ENCODE measurements at regions not wholly inside any gene's neighbourhood (a gene's known extent, or its start where the extent isn't known, plus 50 kb on each side); places are given as distances from the start of the nearest gene placed in this dataset.

DNA sequence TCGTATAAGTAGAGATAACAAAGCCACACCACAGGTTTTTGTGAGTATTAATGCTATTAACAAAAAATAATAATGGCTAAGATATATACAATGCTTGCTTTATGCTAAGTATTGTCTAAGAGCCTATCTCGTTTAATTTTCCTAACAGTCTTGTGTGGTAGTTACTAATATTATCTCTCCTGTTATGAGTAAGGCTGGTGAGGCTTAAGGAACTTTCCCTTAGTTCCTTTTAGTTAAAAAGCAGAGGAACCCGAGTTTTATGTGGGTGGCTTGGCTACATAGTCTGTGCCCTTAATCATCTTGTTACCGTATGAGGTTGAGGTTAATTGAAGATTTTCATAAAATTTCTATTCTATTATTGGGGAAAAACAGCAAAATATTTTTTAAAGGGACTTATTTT is 218.4 kb downstream of the SOX2 start:
- no peak for FAIRE-seq
- CTCF ChIA-PET = no interaction called here
- Histone ChIP-seq H2AFZ (ENCODE audit: low read depth, low read length) (no peak overlapping the region), H4K20me1 (replicated peaks; ENCODE audit: control insufficient read depth, extremely low read depth, insufficient read depth, low read length) (no peaks in the 10 kb centered on the region), H3K9me3 (replicated peaks; ENCODE audit: control insufficient read depth, insufficient read depth, low read length) (no peaks in the 10 kb centered on the region), H3K79me2 (ENCODE audit: control insufficient read depth, insufficient read depth, low read length) (no peaks in the 10 kb centered on the region), H3K27ac (ENCODE audit: insufficient read depth, low read depth, low read length) (no peak overlapping the region), H3K27me3 (ENCODE audit: control insufficient read depth in 2 of 2, insufficient read depth in 2 of 2, low read length in 2 of 2) (no peaks in the 10 kb centered on the region), H3K9ac (replicated peaks; ENCODE audit: extremely low read depth, insufficient read depth, low read length) (no peak overlapping the region), H3K4me2 (ENCODE audit: insufficient read depth, low read length) (no peak overlapping the region), H3K36me3 (ENCODE audit: control insufficient read depth in 2 of 2, extremely low read depth in 1 of 2, insufficient read depth in 2 of 2, low read length in 2 of 2) (no peaks in the 10 kb centered on the region), H3K9me1 (replicated peaks; ENCODE audit: control insufficient read depth, extremely low read depth, insufficient read depth, low read length) (no peaks in the 10 kb centered on the region), H3K4me1 (ENCODE audit: control insufficient read depth, extremely low read depth, insufficient read depth, low read length) (no peaks in the 10 kb centered on the region), H3K4me3 (replicated peaks in 1 of 3; ENCODE audit: insufficient read depth in 1 of 3, low read depth in 1 of 3, low read length in 3 of 3) (no peak overlapping the region)
- dilution Hi-C loops (cut with MboI; ENCODE audit: extremely low pct_ligation_motif_present, low sequenced_read_pairs) = no loop called here
- TF ChIP-seq, protein P1, sequence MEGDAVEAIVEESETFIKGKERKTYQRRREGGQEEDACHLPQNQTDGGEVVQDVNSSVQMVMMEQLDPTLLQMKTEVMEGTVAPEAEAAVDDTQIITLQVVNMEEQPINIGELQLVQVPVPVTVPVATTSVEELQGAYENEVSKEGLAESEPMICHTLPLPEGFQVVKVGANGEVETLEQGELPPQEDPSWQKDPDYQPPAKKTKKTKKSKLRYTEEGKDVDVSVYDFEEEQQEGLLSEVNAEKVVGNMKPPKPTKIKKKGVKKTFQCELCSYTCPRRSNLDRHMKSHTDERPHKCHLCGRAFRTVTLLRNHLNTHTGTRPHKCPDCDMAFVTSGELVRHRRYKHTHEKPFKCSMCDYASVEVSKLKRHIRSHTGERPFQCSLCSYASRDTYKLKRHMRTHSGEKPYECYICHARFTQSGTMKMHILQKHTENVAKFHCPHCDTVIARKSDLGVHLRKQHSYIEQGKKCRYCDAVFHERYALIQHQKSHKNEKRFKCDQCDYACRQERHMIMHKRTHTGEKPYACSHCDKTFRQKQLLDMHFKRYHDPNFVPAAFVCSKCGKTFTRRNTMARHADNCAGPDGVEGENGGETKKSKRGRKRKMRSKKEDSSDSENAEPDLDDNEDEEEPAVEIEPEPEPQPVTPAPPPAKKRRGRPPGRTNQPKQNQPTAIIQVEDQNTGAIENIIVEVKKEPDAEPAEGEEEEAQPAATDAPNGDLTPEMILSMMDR (IDR thresholded peaks at IDR 0.05; ENCODE audit: extremely low read depth in 1 of 2, insufficient read depth in 1 of 2, low read depth in 1 of 2, low read length in 2 of 2) = no peak
- TF ChIP-seq EZH2 (IDR thresholded peaks at IDR 0.05; ENCODE audit: borderline replicate concordance, low read depth, low read length, severe bottlenecking) = no peak
- no peak for DNase-seq (ENCODE audit: low read depth, low spot score)
- BruUV-seq (replicated peaks) = no TSS peak
- POLR2A ChIA-PET = no interaction called here
- intact Hi-C loops (cut with micrococcal nuclease) = no loop called here

DNA sequence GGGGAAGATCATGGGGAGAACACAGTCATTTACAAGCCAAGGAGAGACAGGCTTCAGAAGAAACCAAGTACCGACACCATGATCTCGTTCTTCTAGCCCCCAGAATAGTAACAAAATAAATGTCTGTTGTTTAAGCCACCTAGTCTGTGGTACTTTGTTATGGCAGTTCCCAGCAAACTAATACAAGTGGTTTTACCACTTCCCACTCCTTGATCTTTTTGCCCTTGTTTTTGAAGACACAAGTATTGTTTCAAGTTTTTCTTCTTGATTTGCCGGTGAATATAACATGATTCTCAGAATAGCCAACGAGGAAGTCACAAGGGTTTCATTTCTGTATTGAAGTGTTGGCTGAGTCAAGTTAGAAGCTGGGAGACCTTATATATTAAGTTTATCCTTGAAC is 220.3 kb downstream of the SOX2 start:
- H3K4me3 ChIP-seq (replicated peaks in 1 of 3; ENCODE audit: insufficient read depth in 1 of 3, low read depth in 1 of 3, low read length in 3 of 3) = no peak overlapping the region
- no peaks in the 10 kb centered on the region for H3K27me3 ChIP-seq (ENCODE audit: control insufficient read depth in 2 of 2, insufficient read depth in 2 of 2, low read length in 2 of 2)
- ChIA-PET CTCF (no interaction called here), POLR2A (no interaction called here)
- no peak overlapping the region for H3K9ac ChIP-seq (replicated peaks; ENCODE audit: extremely low read depth, insufficient read depth, low read length)
- no peaks in the 10 kb centered on the region for H3K9me3 ChIP-seq (replicated peaks; ENCODE audit: control insufficient read depth, insufficient read depth, low read length)
- TF ChIP-seq EZH2 (IDR thresholded peaks at IDR 0.05; ENCODE audit: borderline replicate concordance, low read depth, low read length, severe bottlenecking) = no peak
- no peak for TF ChIP-seq GATA2 (IDR thresholded peaks at IDR 0.05; ENCODE audit: insufficient read depth, insufficient read length, low read depth, low read length)
- H3K27ac ChIP-seq (ENCODE audit: insufficient read depth, low read depth, low read length) = no peak overlapping the region
- no peak overlapping the region for H3K4me2 ChIP-seq (ENCODE audit: insufficient read depth, low read length)
- FAIRE-seq (no peak), DNase-seq (ENCODE audit: low read depth, low spot score) (no peak)
- H3K79me2 ChIP-seq (ENCODE audit: control insufficient read depth, insufficient read depth, low read length) = no peaks in the 10 kb centered on the region
- no peaks in the 10 kb centered on the region for H4K20me1 ChIP-seq (replicated peaks; ENCODE audit: control insufficient read depth, extremely low read depth, insufficient read depth, low read length)
- H3K36me3 ChIP-seq (ENCODE audit: control insufficient read depth in 2 of 2, extremely low read depth in 1 of 2, insufficient read depth in 2 of 2, low read length in 2 of 2) = no peaks in the 10 kb centered on the region
- no TSS peak for BruUV-seq (replicated peaks)
- H2AFZ ChIP-seq (ENCODE audit: low read depth, low read length) = no peak overlapping the region
- intact Hi-C loops (cut with micrococcal nuclease) (no loop called here), dilution Hi-C loops (cut with MboI; ENCODE audit: extremely low pct_ligation_motif_present, low sequenced_read_pairs) (no loop called here)
- no peaks in the 10 kb centered on the region for H3K9me1 ChIP-seq (replicated peaks; ENCODE audit: control insufficient read depth, extremely low read depth, insufficient read depth, low read length)
- H3K4me1 ChIP-seq (ENCODE audit: control insufficient read depth, extremely low read depth, insufficient read depth, low read length) = no peaks in the 10 kb centered on the region
